OCI-LY1 (cell line): ENCODE measurements at regions not wholly inside any gene's neighbourhood (a gene's known extent, or its start where the extent isn't known, plus 50 kb on each side); places are given as distances from the start of the nearest gene placed in this dataset.

Source experiments
- CTCF ChIP-seq: fragments of 200-600 bp; sonication (generic), shearing (Covaris generic); IDR thresholded peaks from 2 replicates; pipeline ENCODE4 v1.5.1; 2017; ENCODE audit warnings: mild to moderate bottlenecking, antibody characterized with exemption, low read length, moderate library complexity, mixed read lengths
- EZH2 ChIP-seq: fragments of 200-600 bp; sonication (generic), shearing (Covaris generic); IDR thresholded peaks from 2 replicates; pipeline ENCODE4 v1.8.0; 2017; ENCODE audit warnings: borderline replicate concordance, mixed run types, mild to moderate bottlenecking, antibody characterized with exemption, low read length, moderate library complexity, mixed read lengths

GRCh38 chr14:55955175-55955574, 163.0 kb upstream of the PELI2 start:
- no peak for TF ChIP-seq CTCF
- no peak for TF ChIP-seq EZH2
